HUES6 (cell line): ENCODE measurements at regions not wholly inside any gene's neighbourhood (a gene's known extent, or its start where the extent isn't known, plus 50 kb on each side); places are given as distances from the start of the nearest gene placed in this dataset.

ENCODE experiments used
- H3K27ac ChIP-seq: 2 replicates; pipeline ENCODE4 v1.7.0; 2013; ENCODE audit warnings: low read depth, mild to moderate bottlenecking, low read length, inconsistent platforms
- H3K27me3 ChIP-seq: 2 replicates; pipeline ENCODE4 v1.6.1; 2013; ENCODE audit warnings: low read length; ENCODE audit not compliant: control insufficient read depth, insufficient read depth
- H3K36me3 ChIP-seq: 2 replicates; pipeline ENCODE4 v1.6.1; 2013; ENCODE audit warnings: low read length; ENCODE audit not compliant: control insufficient read depth, insufficient read depth
- H3K4me1 ChIP-seq: 2 replicates; pipeline ENCODE4 v1.6.1; 2013; ENCODE audit warnings: low read length; ENCODE audit not compliant: control insufficient read depth, insufficient read depth
- H3K4me3 ChIP-seq: 2 replicates; pipeline ENCODE4 v1.5.1; 2013; ENCODE audit warnings: low read depth, low read length
- H3K9ac ChIP-seq: one replicate; pipeline ENCODE4 v1.6.1; 2013; ENCODE audit warnings: mild to moderate bottlenecking, low read length
- H3K9me3 ChIP-seq: 2 replicates; pipeline ENCODE4 v1.6.1; 2013; ENCODE audit warnings: low read depth, low read length; ENCODE audit not compliant: control insufficient read depth, insufficient read depth

DNA sequence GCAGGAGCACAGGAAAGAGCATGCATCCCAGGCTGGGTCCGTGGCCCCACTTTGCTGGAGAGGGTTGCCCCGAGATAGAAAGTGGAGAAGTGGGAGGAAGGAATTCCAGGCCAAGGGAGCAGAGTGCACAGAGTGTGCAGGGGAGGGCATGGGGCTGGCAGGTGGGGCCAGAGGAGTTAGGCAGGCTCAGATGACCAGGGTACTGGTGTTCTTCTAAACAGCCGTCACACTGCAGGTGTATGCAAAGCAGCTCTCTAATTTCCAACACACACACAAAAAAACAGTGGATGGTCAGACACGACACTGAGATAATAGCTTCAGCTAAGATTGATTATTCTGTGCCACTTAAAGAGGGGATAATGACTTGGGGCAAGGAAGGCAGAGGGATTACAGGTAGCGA lies 212.2 kb downstream of the MTRR start:
- Histone ChIP-seq H3K4me1 (no peaks in the 10 kb centered on the region), H3K27me3 (no peaks in the 10 kb centered on the region), H3K9ac (no peak overlapping the region), H3K36me3 (no peaks in the 10 kb centered on the region), H3K4me3 (no peak overlapping the region), H3K27ac (no peak overlapping the region), H3K9me3 (peaks cover 2% of the 10 kb centered on the region; the same call in 1 of the 2 replicates)

DNA sequence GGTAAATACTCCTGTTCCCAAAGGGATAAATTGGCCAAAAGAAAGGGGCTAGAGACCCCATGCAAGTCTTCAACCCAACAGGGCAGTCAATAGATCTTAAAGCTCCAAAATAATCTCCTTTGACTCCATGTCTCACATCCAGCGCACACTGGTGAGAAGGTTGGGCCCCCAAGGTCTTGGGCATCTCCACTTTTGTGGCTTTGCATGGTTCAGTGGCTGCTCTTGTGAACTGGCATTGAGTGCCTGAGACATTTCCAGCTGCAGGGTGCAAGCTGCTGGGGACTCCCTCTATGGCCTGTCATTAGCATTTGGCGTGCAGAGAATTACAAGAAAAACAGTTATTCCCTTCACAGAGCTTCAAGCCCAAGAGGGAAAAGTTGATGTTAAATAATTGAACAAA lies 224.7 kb downstream of the MTRR start:
- no peaks in the 10 kb centered on the region for H3K9me3 ChIP-seq
- no peaks in the 10 kb centered on the region for H3K36me3 ChIP-seq
- H3K27ac ChIP-seq = no peak overlapping the region
- no peaks in the 10 kb centered on the region for H3K27me3 ChIP-seq
- H3K4me1 ChIP-seq = no peaks in the 10 kb centered on the region
- no peak overlapping the region for H3K4me3 ChIP-seq
- H3K9ac ChIP-seq = no peak overlapping the region

DNA sequence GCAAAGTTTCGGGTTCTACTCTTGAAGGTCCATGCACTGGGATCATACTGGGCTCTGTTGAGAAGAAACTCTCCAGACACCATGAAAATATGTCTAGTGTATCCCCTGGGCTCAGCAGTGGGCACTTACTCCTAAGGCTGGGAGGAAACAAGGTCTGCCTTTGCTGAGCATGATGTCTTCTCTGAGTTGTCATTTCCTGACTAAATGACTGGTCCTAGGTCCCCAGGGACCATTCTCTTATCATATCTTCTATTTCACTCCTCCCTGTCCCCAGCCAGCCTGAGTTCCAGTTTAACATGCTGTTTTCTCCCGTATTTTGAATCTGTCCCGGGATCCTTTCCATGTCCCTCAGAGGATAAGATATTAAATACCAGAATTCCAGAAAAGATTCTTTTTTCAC lies 225.4 kb downstream of the MTRR start:
- H3K27me3 ChIP-seq = no peaks in the 10 kb centered on the region
- H3K27ac ChIP-seq = no peak overlapping the region
- H3K4me3 ChIP-seq = no peak overlapping the region
- no peaks in the 10 kb centered on the region for H3K36me3 ChIP-seq
- H3K9me3 ChIP-seq = no peaks in the 10 kb centered on the region
- H3K9ac ChIP-seq = no peak overlapping the region
- H3K4me1 ChIP-seq = no peaks in the 10 kb centered on the region

DNA sequence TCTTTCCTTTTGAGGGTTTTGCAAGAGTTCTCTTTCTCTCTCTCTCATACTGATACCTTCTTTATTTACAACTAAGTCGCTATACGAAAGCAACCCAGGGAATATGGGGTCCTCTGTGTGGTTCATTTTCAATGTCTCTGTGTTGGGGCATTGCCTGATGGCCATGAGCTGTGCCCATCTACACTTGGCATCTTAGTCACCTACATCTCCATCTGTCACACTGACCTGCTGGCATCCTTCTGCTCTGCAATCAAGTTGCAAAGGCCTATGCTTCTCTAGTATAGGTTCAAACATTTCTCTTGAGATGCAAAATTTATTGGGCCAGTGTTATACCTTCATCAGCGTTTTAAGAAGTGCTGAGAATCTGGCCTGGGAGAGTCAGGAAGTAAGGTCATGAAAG lies 228.2 kb downstream of the MTRR start:
- Histone ChIP-seq H3K4me1 (no peaks in the 10 kb centered on the region), H3K4me3 (no peak overlapping the region), H3K9ac (no peak overlapping the region), H3K36me3 (no peaks in the 10 kb centered on the region), H3K27me3 (no peaks in the 10 kb centered on the region), H3K9me3 (no peaks in the 10 kb centered on the region), H3K27ac (no peak overlapping the region)

DNA sequence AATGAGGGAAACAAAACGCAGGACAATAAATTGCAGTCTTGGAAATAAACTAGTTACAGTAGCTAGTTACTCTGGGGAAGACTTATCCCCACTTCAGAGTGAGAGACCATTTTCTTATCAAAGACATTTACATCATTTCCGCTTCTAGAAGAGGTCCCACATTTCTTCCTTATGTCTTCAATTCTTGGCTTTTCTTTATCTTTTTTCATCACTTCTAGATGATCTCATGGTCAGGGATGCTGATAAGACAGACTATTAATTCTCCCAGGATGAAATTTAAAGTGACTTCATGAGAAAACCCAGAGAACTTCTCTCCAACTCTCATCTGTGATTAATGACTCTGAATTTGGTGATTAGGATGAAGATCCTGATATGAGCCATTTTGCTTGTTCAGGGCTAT lies 229.1 kb downstream of the MTRR start:
- no peaks in the 10 kb centered on the region for H3K36me3 ChIP-seq
- no peak overlapping the region for H3K9ac ChIP-seq
- H3K4me3 ChIP-seq = no peak overlapping the region
- no peak overlapping the region for H3K27ac ChIP-seq
- H3K27me3 ChIP-seq = no peaks in the 10 kb centered on the region
- H3K9me3 ChIP-seq = no peaks in the 10 kb centered on the region
- no peaks in the 10 kb centered on the region for H3K4me1 ChIP-seq

DNA sequence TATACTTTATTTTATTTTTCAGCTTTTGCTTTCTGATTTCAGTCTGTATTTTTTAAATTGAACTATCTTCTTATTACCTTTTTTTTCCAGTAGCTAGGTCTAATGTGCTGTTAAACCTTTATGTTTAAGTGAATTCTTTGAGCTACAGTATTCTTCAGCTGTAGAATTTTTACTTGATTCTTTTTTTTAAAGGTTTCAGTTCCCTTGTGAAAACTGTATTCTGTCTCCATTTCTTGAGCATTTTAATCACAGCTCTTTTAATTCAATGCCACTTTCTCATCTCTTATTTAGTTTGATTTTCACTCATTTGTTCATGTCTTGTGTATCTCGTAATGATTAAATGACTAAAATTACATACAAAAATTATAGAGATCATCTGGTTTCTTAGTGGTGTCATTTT lies 233.8 kb downstream of the MTRR start:
- no peak overlapping the region for H3K9ac ChIP-seq
- H3K27ac ChIP-seq = no peak overlapping the region
- no peaks in the 10 kb centered on the region for H3K36me3 ChIP-seq
- H3K9me3 ChIP-seq = no peaks in the 10 kb centered on the region
- H3K4me3 ChIP-seq = no peak overlapping the region
- H3K27me3 ChIP-seq = no peaks in the 10 kb centered on the region
- no peaks in the 10 kb centered on the region for H3K4me1 ChIP-seq

DNA sequence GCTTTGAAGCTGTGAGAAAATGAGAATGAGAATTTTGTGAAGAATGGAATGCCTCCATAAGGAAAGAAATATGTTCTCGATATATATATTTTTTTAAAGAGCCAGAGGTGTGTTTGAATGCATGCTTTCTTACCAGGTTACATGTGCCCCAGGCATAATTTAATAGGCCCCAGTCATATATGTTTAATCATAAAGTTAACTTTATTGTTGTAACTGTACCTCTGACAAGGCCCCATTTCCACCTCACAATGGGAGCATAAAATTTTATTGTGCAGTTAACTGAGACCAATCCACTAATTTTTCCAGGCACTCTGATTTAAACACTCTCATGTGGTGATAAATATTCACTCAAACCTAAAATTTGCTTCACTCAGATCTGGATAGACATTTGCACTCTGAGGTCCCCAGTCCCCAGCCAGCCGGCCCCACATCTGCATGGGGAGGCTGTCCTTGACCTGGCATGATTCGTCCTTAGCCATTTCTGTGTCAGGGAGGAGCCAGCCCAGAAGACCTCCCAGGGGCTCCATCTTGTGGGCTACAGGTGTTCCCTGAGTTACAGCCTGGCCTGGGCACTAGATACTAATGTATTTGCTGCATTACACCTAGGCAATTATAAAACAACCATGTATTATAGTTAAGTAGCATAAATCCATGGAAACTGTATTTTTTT lies 245.8 kb downstream of the MTRR start:
- H3K9me3 ChIP-seq = no peaks in the 10 kb centered on the region
- no peaks in the 10 kb centered on the region for H3K4me1 ChIP-seq
- H3K9ac ChIP-seq = no peak overlapping the region
- H3K36me3 ChIP-seq = no peaks in the 10 kb centered on the region
- no peak overlapping the region for H3K4me3 ChIP-seq
- H3K27me3 ChIP-seq = no peaks in the 10 kb centered on the region
- no peak overlapping the region for H3K27ac ChIP-seq

DNA sequence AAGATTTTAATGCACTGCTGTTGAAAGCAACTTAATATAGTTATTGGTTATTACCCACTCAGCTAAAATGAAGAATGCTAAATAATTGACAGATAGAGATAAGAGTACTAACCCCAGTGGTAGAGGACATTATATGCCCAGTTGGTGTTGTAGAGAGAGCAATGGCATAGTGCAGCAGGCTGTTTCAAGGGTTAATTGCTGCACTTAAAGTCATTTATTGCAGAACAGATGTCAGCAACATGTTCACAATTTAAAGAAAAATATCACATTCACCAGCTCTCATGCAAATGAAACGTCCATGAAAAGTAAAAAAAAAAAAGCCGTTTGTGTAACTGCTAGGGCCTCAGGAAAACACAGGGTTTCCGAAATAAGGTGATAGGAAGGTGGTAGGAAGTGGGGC lies 254.6 kb downstream of the MTRR start:
- Histone ChIP-seq H3K4me1 (no peaks in the 10 kb centered on the region), H3K27ac (no peak overlapping the region), H3K36me3 (no peaks in the 10 kb centered on the region), H3K9ac (no peak overlapping the region), H3K9me3 (no peaks in the 10 kb centered on the region), H3K4me3 (no peak overlapping the region), H3K27me3 (no peaks in the 10 kb centered on the region)

DNA sequence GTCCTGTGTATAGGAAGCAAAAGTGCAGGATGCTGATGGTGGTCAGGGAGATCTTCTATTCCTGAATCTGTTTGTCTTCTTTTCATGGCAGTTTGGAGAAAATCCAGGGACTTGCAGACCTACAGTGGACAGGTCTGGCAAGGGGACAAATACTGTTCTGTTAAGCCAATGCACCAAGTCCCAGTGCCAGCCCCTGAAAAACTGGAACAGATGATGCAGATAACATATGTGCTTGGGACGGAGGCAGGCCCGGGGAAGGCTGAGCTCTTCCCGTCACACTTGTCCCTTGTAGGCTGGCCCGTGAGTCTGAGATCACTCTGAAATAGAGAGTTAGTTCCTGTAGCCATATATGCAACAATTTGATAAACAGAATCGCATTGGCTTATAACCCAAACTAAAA lies 265.7 kb downstream of the MTRR start:
- no peak overlapping the region for H3K9ac ChIP-seq
- no peaks in the 10 kb centered on the region for H3K9me3 ChIP-seq
- H3K27me3 ChIP-seq = no peaks in the 10 kb centered on the region
- no peak overlapping the region for H3K27ac ChIP-seq
- H3K4me3 ChIP-seq = no peak overlapping the region
- H3K36me3 ChIP-seq = no peaks in the 10 kb centered on the region
- no peaks in the 10 kb centered on the region for H3K4me1 ChIP-seq

DNA sequence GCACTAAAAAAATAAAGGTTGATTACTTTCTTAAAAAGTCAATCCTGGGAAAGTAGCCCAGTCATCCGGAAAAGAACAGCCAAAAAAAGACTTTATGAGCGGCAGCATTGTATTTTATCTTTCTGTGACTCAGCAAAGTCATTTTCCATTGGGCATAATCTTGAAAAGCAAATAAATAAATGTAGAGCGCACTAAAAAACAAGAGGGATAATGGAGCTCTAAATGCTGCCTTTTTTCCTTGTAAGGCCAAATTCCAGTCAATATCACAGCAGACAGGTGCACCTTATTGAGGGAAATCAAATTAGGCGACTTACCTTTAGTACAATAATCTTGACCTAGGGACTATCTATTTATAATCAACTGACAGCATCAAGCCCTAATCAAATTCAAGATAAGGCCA lies 266.8 kb downstream of the MTRR start:
- no peak overlapping the region for H3K4me3 ChIP-seq
- no peak overlapping the region for H3K27ac ChIP-seq
- H3K27me3 ChIP-seq = no peaks in the 10 kb centered on the region
- no peaks in the 10 kb centered on the region for H3K4me1 ChIP-seq
- H3K36me3 ChIP-seq = no peaks in the 10 kb centered on the region
- H3K9me3 ChIP-seq = no peaks in the 10 kb centered on the region
- no peak overlapping the region for H3K9ac ChIP-seq

DNA sequence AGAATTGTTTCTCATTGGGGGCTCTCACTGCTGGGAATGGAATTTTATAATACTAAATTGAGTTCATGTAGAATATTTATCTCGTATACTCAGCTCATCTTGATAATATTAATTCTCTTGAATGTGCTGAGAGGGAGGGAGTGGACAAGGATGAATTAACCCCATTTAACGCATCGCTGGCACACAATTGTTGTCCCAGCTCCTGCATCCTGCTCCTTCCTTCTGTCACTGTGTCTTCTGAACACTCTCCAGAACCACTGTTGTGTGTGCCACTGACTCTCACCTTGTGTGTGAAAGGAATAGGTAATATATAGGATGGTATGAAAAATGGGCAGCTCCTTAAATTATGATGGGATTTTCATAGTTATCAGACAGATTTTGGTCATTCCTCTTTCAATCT lies 267.3 kb downstream of the MTRR start:
- H3K27me3 ChIP-seq = no peaks in the 10 kb centered on the region
- no peak overlapping the region for H3K4me3 ChIP-seq
- H3K9me3 ChIP-seq = no peaks in the 10 kb centered on the region
- no peak overlapping the region for H3K9ac ChIP-seq
- H3K36me3 ChIP-seq = no peaks in the 10 kb centered on the region
- H3K27ac ChIP-seq = no peak overlapping the region
- H3K4me1 ChIP-seq = no peaks in the 10 kb centered on the region
